ENCODE measurements at regions not wholly inside any gene's neighbourhood (a gene's known extent, or its start where the extent isn't known, plus 50 kb on each side); places are given as distances from the start of the nearest gene placed in this dataset.

DNA sequence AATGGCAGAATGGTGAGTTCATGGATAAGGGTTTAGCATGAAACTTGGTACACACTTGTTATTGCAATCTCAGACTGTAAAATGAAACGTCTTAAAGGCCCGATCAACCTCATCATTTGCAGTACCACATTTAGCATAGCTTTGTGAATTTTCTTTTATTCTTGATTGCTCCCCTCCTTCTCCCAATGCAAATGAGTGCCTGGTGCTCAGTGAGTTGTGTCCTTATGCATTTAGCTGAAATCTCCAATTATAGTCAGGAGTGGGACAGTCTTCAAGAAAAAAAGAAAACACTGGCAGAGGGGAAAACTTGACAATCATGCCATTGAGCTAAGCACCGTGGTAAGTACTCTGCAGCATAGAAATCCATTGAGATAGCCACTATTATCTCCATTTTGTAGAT lies 161.0 kb upstream of the HMCN1 start:
- Histone ChIP-seq H3K9me2 (ENCODE audit: low read depth, low read length) (no peaks in the 10 kb centered on the region), H3K4me3 (ENCODE audit: low read depth, low read length, poor library complexity, severe bottlenecking) (no peak overlapping the region), H3K4me1 (ENCODE audit: insufficient read depth, low read length, severe bottlenecking) (peaks cover 17% of the 10 kb centered on the region), H3K4me2 (ENCODE audit: low read length) (no peak overlapping the region), H2AFZ (ENCODE audit: low read length) (no peak overlapping the region), H3K36me3 (ENCODE audit: insufficient read depth, low read length) (no peaks in the 10 kb centered on the region), H3K27ac (ENCODE audit: low read depth, low read length, poor library complexity, severe bottlenecking) (no peak overlapping the region), H3K27me3 (ENCODE audit: insufficient read depth, low read length) (no peaks in the 10 kb centered on the region), H3F3A (ENCODE audit: insufficient read depth, low read length) (no peaks in the 10 kb centered on the region), H3K9me3 (ENCODE audit: low read length) (no peaks in the 10 kb centered on the region), H4K20me1 (ENCODE audit: insufficient read depth, low read length) (no peaks in the 10 kb centered on the region), H3K9ac (ENCODE audit: low read length) (no peak overlapping the region), H3K79me2 (ENCODE audit: insufficient read depth, low read length) (no peaks in the 10 kb centered on the region)
- TF ChIP-seq CTCF (IDR thresholded peaks at IDR 0.05; ENCODE audit: low read length): no peak
- TF ChIP-seq EZH2 (IDR thresholded peaks at IDR 0.05; ENCODE audit: borderline replicate concordance, low read length): no peak

- H3K79me2 ChIP-seq (ENCODE audit: insufficient read depth, low read length): no peaks in the 10 kb centered on the region
- H3K9me3 ChIP-seq (ENCODE audit: low read length): no peaks in the 10 kb centered on the region
- TF ChIP-seq CTCF (IDR thresholded peaks at IDR 0.05; ENCODE audit: low read length) (no peak), EZH2 (IDR thresholded peaks at IDR 0.05; ENCODE audit: borderline replicate concordance, low read length) (no peak)
- no peaks in the 10 kb centered on the region for H3K36me3 ChIP-seq (ENCODE audit: insufficient read depth, low read length)
- no peaks in the 10 kb centered on the region for H3K9me2 ChIP-seq (ENCODE audit: low read depth, low read length)
- no peak overlapping the region for H3K4me2 ChIP-seq (ENCODE audit: low read length)
- H3F3A ChIP-seq (ENCODE audit: insufficient read depth, low read length): no peaks in the 10 kb centered on the region
- no peaks in the 10 kb centered on the region for H3K27me3 ChIP-seq (ENCODE audit: insufficient read depth, low read length)
- no peak overlapping the region for H3K27ac ChIP-seq (ENCODE audit: low read depth, low read length, poor library complexity, severe bottlenecking)
- H2AFZ ChIP-seq (ENCODE audit: low read length): no peak overlapping the region
- H3K4me1 ChIP-seq (ENCODE audit: insufficient read depth, low read length, severe bottlenecking): peaks cover 39% of the 10 kb centered on the region
- no peaks in the 10 kb centered on the region for H4K20me1 ChIP-seq (ENCODE audit: insufficient read depth, low read length)
- no peak overlapping the region for H3K4me3 ChIP-seq (ENCODE audit: low read depth, low read length, poor library complexity, severe bottlenecking)
- H3K9ac ChIP-seq (ENCODE audit: low read length): no peak overlapping the region
Observed at GRCh38 chr1:185570962-185571361, 163.2 kb upstream of the HMCN1 start.

- Histone ChIP-seq H3K9ac (ENCODE audit: low read length) (no peak overlapping the region), H3K36me3 (ENCODE audit: insufficient read depth, low read length) (no peaks in the 10 kb centered on the region), H3K9me2 (ENCODE audit: low read depth, low read length) (no peaks in the 10 kb centered on the region), H2AFZ (ENCODE audit: low read length) (no peak overlapping the region), H3K9me3 (ENCODE audit: low read length) (no peaks in the 10 kb centered on the region), H4K20me1 (ENCODE audit: insufficient read depth, low read length) (no peaks in the 10 kb centered on the region), H3K4me2 (ENCODE audit: low read length) (no peak overlapping the region), H3K27ac (ENCODE audit: low read depth, low read length, poor library complexity, severe bottlenecking) (peak overlapping the region; percentile 81), H3F3A (ENCODE audit: insufficient read depth, low read length) (no peaks in the 10 kb centered on the region), H3K79me2 (ENCODE audit: insufficient read depth, low read length) (no peaks in the 10 kb centered on the region), H3K4me3 (ENCODE audit: low read depth, low read length, poor library complexity, severe bottlenecking) (no peak overlapping the region), H3K4me1 (ENCODE audit: insufficient read depth, low read length, severe bottlenecking) (peaks cover 46% of the 10 kb centered on the region), H3K27me3 (ENCODE audit: insufficient read depth, low read length) (no peaks in the 10 kb centered on the region)
- TF ChIP-seq CTCF (IDR thresholded peaks at IDR 0.05; ENCODE audit: low read length) (no peak), EZH2 (IDR thresholded peaks at IDR 0.05; ENCODE audit: borderline replicate concordance, low read length) (no peak)
Observed at GRCh38 chr1:185568155-185569123, 165.8 kb upstream of the HMCN1 start.
